K562 (cell line): ENCODE measurements at regions not wholly inside any gene's neighbourhood (a gene's known extent, or its start where the extent isn't known, plus 50 kb on each side); places are given as distances from the start of the nearest gene placed in this dataset.

Experiments used
- ATAC-seq: fragments of 200-7000 bp; cut with Tn5 transposase; 3 replicates; pipeline ENCODE4 v1.9.1; 2020; ENCODE audit warnings: moderate library complexity
- BruUV-seq: library from RNA; stranded (reverse); fragments of 400-500 nt; replicated peaks from 2 replicates; lab custom pipeline; 2021; lab: Mats Ljungman, UMichigan
- CTCF ChIA-PET: fragments of 300-600 bp; formaldehyde crosslinking; extraction: SDS; loops from one replicate; lab custom pipeline; 2021; ENCODE audit warnings: low intra/inter-chr PET ratio; lab: Yijun Ruan, JAX
- POLR2A ChIA-PET: fragments of 300-600, 350-650 bp; sonication (Branson Sonifier 250); formaldehyde crosslinking; extraction: SDS; loops from one replicate; lab custom pipeline; 2021; ENCODE audit warnings: antibody characterized with exemption, inconsistent platforms; lab: Yijun Ruan, JAX
- DNase-seq, 4 experiments: peaks; one replicate each; pipeline versions ENCODE4 v3.0.0 to v3.0.0-alpha.2; 2011 to 2018; ENCODE audit warnings: low spot score in 3 of 4, mixed read lengths in 3 of 4; ENCODE audit errors: extremely low read depth in 1 of 4
- FAIRE-seq: peaks from 2 replicates; lab custom pipeline; 2011; peaks lifted over from hg19 to GRCh38; lab: Jason Lieb, UNC
- H2AFZ ChIP-seq: 2 replicates; pipeline ENCODE4 v1.6.0; 2011; ENCODE audit warnings: low read depth, low read length, control low read depth, inconsistent platforms
- H3K27ac ChIP-seq: fragments of 200-600 bp; 3 replicates; pipeline ENCODE4 v1.8.0; 2011; ENCODE audit warnings: low read depth, mild to moderate bottlenecking, control low read depth, inconsistent platforms, low read length, moderate library complexity, mixed read lengths; ENCODE audit errors: extremely low read depth
- H3K27me3 ChIP-seq, 2 experiments: fragments of 300-600 bp in 1 of 2; 2 replicates in 1 of 2; 3 replicates in 1 of 2; pipeline versions ENCODE4 v1.6.0 to v1.8.0; 2011; ENCODE audit warnings: inconsistent platforms in 2 of 2, low read length in 2 of 2, mild to moderate bottlenecking in 1 of 2, mixed read lengths in 1 of 2, moderate library complexity in 1 of 2; ENCODE audit not compliant: control insufficient read depth in 2 of 2, insufficient read depth in 2 of 2
- H3K36me3 ChIP-seq: fragments of 300-600 bp; 3 replicates; pipeline ENCODE4 v1.8.0; 2011; ENCODE audit warnings: mild to moderate bottlenecking, low read length, inconsistent platforms; ENCODE audit not compliant: control insufficient read depth, insufficient read depth
- H3K4me1 ChIP-seq, 2 experiments: fragments of 200-600 bp in 1 of 2; replicated peaks in 1 of 2; 2 replicates in 1 of 2; 3 replicates in 1 of 2; pipeline versions ENCODE4 v1.5.1 to v1.8.0; 2011; ENCODE audit warnings: inconsistent platforms in 2 of 2, low read length in 2 of 2, mild to moderate bottlenecking in 1 of 2, mixed read lengths in 1 of 2, moderate library complexity in 1 of 2; ENCODE audit not compliant: control insufficient read depth in 2 of 2, insufficient read depth in 2 of 2
- H3K4me2 ChIP-seq: 2 replicates; pipeline ENCODE4 v1.6.1; 2011; ENCODE audit warnings: low read length, control low read depth, inconsistent platforms, mixed read lengths; ENCODE audit not compliant: insufficient read depth
- H3K4me3 ChIP-seq: fragments of 200-600 bp; sonication (generic), shearing (Covaris generic); 2 replicates; pipeline ENCODE4 v1.5.1; 2016; ENCODE audit warnings: control low read depth, inconsistent platforms
- H3K79me2 ChIP-seq: fragments of 200-600 bp; 3 replicates; pipeline ENCODE4 v1.8.0; 2011; ENCODE audit warnings: low read length, inconsistent platforms; ENCODE audit not compliant: control insufficient read depth, insufficient read depth
- H3K9ac ChIP-seq, 2 experiments: 2 replicates each; pipeline versions ENCODE4 v1.6.0 to v1.6.1; 2011; ENCODE audit warnings: low read depth in 2 of 2, low read length in 2 of 2, control low read depth in 1 of 2, inconsistent platforms in 1 of 2, mild to moderate bottlenecking in 1 of 2, mixed read lengths in 1 of 2; ENCODE audit not compliant: insufficient read depth in 1 of 2
- H3K9me1 ChIP-seq: one replicate; pipeline ENCODE4 v1.6.0; 2011; ENCODE audit warnings: inconsistent platforms, mild to moderate bottlenecking, low read length, moderate library complexity; ENCODE audit not compliant: control insufficient read depth, insufficient read depth
- H3K9me3 ChIP-seq: replicated peaks from 2 replicates; pipeline ENCODE4 v1.5.1; 2011; ENCODE audit warnings: low read depth, low read length, inconsistent platforms; ENCODE audit not compliant: control insufficient read depth, insufficient read depth
- H4K20me1 ChIP-seq: replicated peaks from 2 replicates; pipeline ENCODE4 v1.6.1; 2011; ENCODE audit warnings: low read length, inconsistent platforms, mixed read lengths; ENCODE audit not compliant: control insufficient read depth, insufficient read depth
- BCOR ChIP-seq: fragments of 450-650 bp; IDR thresholded peaks from 2 replicates; pipeline ENCODE4 v1.6.1; 2016
- DEAF1 ChIP-seq: fragments of 450-650 bp; formaldehyde crosslinking; IDR thresholded peaks from 2 replicates; pipeline ENCODE4 v1.4.0; 2020; ENCODE audit warnings: mild to moderate bottlenecking, moderate library complexity
- E4F1 ChIP-seq: fragments of 250-450 bp; sonication (Bioruptor Pico); IDR thresholded peaks from 2 replicates; pipeline ENCODE4 v1.5.0; 2021; ENCODE audit warnings: mild to moderate bottlenecking, borderline replicate concordance
- FOSL1 ChIP-seq: fragments of 200-800 bp; sonication (Bioruptor generic); conservative IDR thresholded peaks from 2 replicates; pipeline ENCODE4 v1.6.1; 2016; ENCODE audit warnings: missing genetic modification characterization, missing compliant biosample characterization
- GABPB1 ChIP-seq: sonication (generic); formaldehyde crosslinking; IDR thresholded peaks from 2 replicates; pipeline ENCODE4 v1.8.0; 2022; ENCODE audit warnings: mild to moderate bottlenecking, missing genetic modification reagents
- POLR2G ChIP-seq: fragments of 200-400 bp; formaldehyde crosslinking; IDR thresholded peaks from 2 replicates; pipeline ENCODE4 v1.6.1; 2017; ENCODE audit warnings: low read depth, mild to moderate bottlenecking, antibody characterized with exemption, low read length, moderate library complexity
- SMARCE1 ChIP-seq: fragments of 450-650 bp; IDR thresholded peaks from 2 replicates; pipeline ENCODE4 v1.7.1; 2016; ENCODE audit warnings: mild to moderate bottlenecking
- TCFL5 ChIP-seq: fragments of 250-450 bp; sonication (Bioruptor Pico); conservative IDR thresholded peaks from 2 replicates; pipeline ENCODE4 v1.6.1; 2021; ENCODE audit warnings: mild to moderate bottlenecking, moderate library complexity, matching md5 sums
- WHSC1 ChIP-seq: IDR thresholded peaks from one replicate; pipeline ENCODE4 v1.6.1; 2012; ENCODE audit warnings: low read length, control low read depth, inconsistent platforms
- ZNF695 ChIP-seq: fragments of 450-650 bp; formaldehyde crosslinking; IDR thresholded peaks from 2 replicates; pipeline ENCODE4 v1.4.0; 2020; ENCODE audit warnings: mild to moderate bottlenecking, moderate library complexity
- in situ Hi-C: fragments of 300-500 bp; cut with MboI; formaldehyde crosslinking; loops from 4 replicates; pipeline ENCODE4 v1.15.0; 2018; ENCODE audit warnings: inconsistent platforms, mixed read lengths
- intact Hi-C: fragments of 100-400 bp; cut with micrococcal nuclease; formaldehyde crosslinking; loops from 2 replicates; pipeline ENCODE4 v1.14.2; 2022
- TF ChIP-seq, protein P1 (sequence below), 2 experiments: fragments of 450-650 bp; IDR thresholded peaks; 2 replicates each; pipeline ENCODE4 v1.6.1; 2016

DNA sequence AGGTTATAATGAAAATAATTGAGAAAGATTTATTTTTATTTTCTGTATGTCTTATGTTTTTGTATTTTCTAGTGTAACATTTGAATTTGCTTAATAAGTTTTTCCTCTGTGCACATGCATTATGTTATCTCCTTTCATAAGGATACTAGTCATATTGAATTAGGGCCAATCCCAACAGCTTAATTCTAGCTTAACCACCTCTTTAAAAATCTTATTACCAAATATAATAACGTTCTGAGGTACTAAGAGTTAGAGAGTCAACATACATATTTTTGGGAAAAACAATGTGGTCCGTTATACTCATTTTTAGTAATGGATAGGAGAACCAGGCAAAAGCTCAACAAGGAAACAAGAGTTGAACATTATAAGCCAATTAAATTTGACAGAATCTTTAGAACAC, 845.6 kb upstream of the SEL1L start (continued):
- TF ChIP-seq E4F1 = no peak
- TF ChIP-seq, protein P1, sequence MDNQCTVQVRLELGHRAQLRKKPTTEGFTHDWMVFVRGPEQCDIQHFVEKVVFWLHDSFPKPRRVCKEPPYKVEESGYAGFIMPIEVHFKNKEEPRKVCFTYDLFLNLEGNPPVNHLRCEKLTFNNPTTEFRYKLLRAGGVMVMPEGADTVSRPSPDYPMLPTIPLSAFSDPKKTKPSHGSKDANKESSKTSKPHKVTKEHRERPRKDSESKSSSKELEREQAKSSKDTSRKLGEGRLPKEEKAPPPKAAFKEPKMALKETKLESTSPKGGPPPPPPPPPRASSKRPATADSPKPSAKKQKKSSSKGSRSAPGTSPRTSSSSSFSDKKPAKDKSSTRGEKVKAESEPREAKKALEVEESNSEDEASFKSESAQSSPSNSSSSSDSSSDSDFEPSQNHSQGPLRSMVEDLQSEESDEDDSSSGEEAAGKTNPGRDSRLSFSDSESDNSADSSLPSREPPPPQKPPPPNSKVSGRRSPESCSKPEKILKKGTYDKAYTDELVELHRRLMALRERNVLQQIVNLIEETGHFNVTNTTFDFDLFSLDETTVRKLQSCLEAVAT (IDR thresholded peaks at IDR 0.05) = no peak

DNA sequence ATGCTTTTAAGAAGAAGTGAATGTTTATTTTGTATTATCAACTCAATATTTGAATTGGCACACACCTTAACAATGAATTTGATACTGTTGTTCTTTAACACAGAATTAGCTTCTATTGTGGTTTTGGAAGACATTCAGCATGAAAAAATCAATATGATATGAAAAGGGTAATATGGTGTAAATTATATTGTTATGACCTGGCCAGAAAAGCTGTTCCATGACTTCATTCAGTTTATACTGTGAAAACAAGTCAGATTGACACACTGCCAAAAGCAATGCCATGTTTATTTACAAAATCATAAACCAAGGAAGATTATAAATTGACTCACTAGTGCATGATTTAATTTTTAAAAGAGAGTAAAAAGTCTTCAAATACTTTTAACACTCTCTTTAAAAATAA, 851.4 kb upstream of the SEL1L start:
- H3K4me3 ChIP-seq = no peak overlapping the region
- no peaks in the 10 kb centered on the region for H3K9me1 ChIP-seq
- ChIA-PET CTCF (no interaction called here), POLR2A (no interaction called here)
- H3K9me3 ChIP-seq = no peaks in the 10 kb centered on the region
- H3K4me1 ChIP-seq = no peaks in the 10 kb centered on the region
- H3K4me2 ChIP-seq = no peak overlapping the region
- H3K36me3 ChIP-seq = no peaks in the 10 kb centered on the region
- in situ Hi-C loops (no loop called here), intact Hi-C loops (no loop called here)
- H4K20me1 ChIP-seq = no peaks in the 10 kb centered on the region
- H3K27me3 ChIP-seq = no peaks in the 10 kb centered on the region
- H3K79me2 ChIP-seq = no peaks in the 10 kb centered on the region
- no peak for TF ChIP-seq WHSC1
- TF ChIP-seq BCOR = no peak
- TF ChIP-seq TCFL5 (CRISPR knock-in tag) = no peak
- no peak for TF ChIP-seq GABPB1 (CRISPR knock-in tag)
- TF ChIP-seq DEAF1 (CRISPR knock-in tag) = no peak
- TF ChIP-seq FOSL1 = no peak
- no peak for TF ChIP-seq ZNF695 (CRISPR knock-in tag)
- no peak for TF ChIP-seq POLR2G
- no peak for TF ChIP-seq SMARCE1
- DNase-seq (no peak), ATAC-seq (no peak), FAIRE-seq (no peak)
- no peak overlapping the region for H2AFZ ChIP-seq
- no peak overlapping the region for H3K27ac ChIP-seq
- BruUV-seq = no TSS peak
- no peak overlapping the region for H3K9ac ChIP-seq
